Panc1 (cell line): ENCODE measurements at regions not wholly inside any gene's neighbourhood (a gene's known extent, or its start where the extent isn't known, plus 50 kb on each side); places are given as distances from the start of the nearest gene placed in this dataset.

Experiments used
- ATAC-seq: fragments of 200-7000 bp; cut with Tn5 transposase; 2 replicates; pipeline ENCODE4 v1.9.1; 2020; ENCODE audit warnings: mild to moderate bottlenecking, moderate library complexity
- BruUV-seq: library from RNA; stranded (reverse); fragments of 400-500 nt; replicated peaks from 2 replicates; lab custom pipeline; 2021; lab: Mats Ljungman, UMichigan
- CTCF ChIA-PET: fragments of 300-600 bp; sonication (Branson Sonifier 250); formaldehyde crosslinking; loops from one replicate; lab custom pipeline; 2022; ENCODE audit warnings: antibody characterized with exemption; lab: Charles Lee
- POLR2A ChIA-PET: fragments of 300-600 bp; sonication (Branson Sonifier 250); formaldehyde crosslinking; loops from one replicate; lab custom pipeline; 2022; ENCODE audit warnings: antibody characterized with exemption; lab: Charles Lee
- DNase-seq: peaks from one replicate; pipeline ENCODE4 v3.0.0-alpha.2; 2010; ENCODE audit warnings: low read depth, low spot score
- H3K27ac ChIP-seq: 2 replicates; pipeline ENCODE4 v1.5.1; 2011; ENCODE audit warnings: mild to moderate bottlenecking, low read length, inconsistent platforms
- H3K27me3 ChIP-seq: fragments of 200-500 bp; sonication (Bioruptor generic); 2 replicates; pipeline ENCODE4 v1.6.0; 2014; ENCODE audit warnings: low read length, inconsistent platforms; ENCODE audit not compliant: control insufficient read depth, insufficient read depth
- H3K36me3 ChIP-seq: fragments of 200-500 bp; sonication (Bioruptor generic); 2 replicates; pipeline ENCODE4 v1.5.1; 2014; ENCODE audit warnings: inconsistent platforms, mild to moderate bottlenecking, low read length, moderate library complexity; ENCODE audit not compliant: control insufficient read depth, insufficient read depth
- H3K4me1 ChIP-seq: 2 replicates; pipeline ENCODE4 v1.5.1; 2011; ENCODE audit warnings: inconsistent platforms, mild to moderate bottlenecking, low read length, moderate library complexity; ENCODE audit not compliant: control insufficient read depth, insufficient read depth
- H3K4me3 ChIP-seq, 2 experiments: 2 replicates each; pipeline ENCODE4 v1.5.1; 2011 to 2012; ENCODE audit warnings: low read depth in 2 of 2, low read length in 2 of 2, mild to moderate bottlenecking in 2 of 2, inconsistent platforms in 1 of 2, moderate library complexity in 1 of 2
- H3K9me3 ChIP-seq: fragments of 200-500 bp; sonication (Bioruptor generic); 2 replicates; pipeline ENCODE4 v1.5.1; 2014; ENCODE audit warnings: low read depth, mild to moderate bottlenecking, inconsistent platforms, low read length, moderate library complexity; ENCODE audit not compliant: control insufficient read depth, insufficient read depth
- POLR2AphosphoS5 ChIP-seq: IDR thresholded peaks from 2 replicates; pipeline ENCODE4 v1.6.1; 2012; ENCODE audit warnings: mild to moderate bottlenecking, low read depth, low read length, moderate library complexity
- SIN3A ChIP-seq: IDR thresholded peaks from 2 replicates; pipeline ENCODE4 v1.6.1; 2012; ENCODE audit warnings: low read depth, mild to moderate bottlenecking, low read length, moderate library complexity, borderline replicate concordance; ENCODE audit not compliant: insufficient read depth
- TCF7L2 ChIP-seq: IDR thresholded peaks from 2 replicates; pipeline ENCODE4 v1.6.1; 2011; ENCODE audit warnings: mild to moderate bottlenecking, low read depth, low read length, inconsistent platforms
- in situ Hi-C: cut with HindIII; loops from 2 replicates; pipeline ENCODE4 v1.10.0; 2016; ENCODE audit warnings: low sequenced_read_pairs, low pct_unique_long_range_greater_than_20kb
- intact Hi-C: fragments of 100-400 bp; cut with micrococcal nuclease; formaldehyde crosslinking; loops from one replicate; pipeline ENCODE4 v1.10.0; 2022; ENCODE audit not compliant: unreplicated experiment
- TF ChIP-seq, protein P1 (sequence below), 2 experiments: IDR thresholded peaks; 2 replicates each; pipeline ENCODE4 v1.6.1; 2011 to 2012; ENCODE audit warnings: low read depth in 2 of 2, control low read depth in 1 of 2, low read length in 1 of 2, mild to moderate bottlenecking in 1 of 2, moderate library complexity in 1 of 2; ENCODE audit not compliant: insufficient read depth in 1 of 2
- TF ChIP-seq, protein P2 (sequence below): fragments of 450-650 bp; IDR thresholded peaks from 2 replicates; pipeline ENCODE4 v1.5.1; 2017; ENCODE audit warnings: mild to moderate bottlenecking

DNA sequence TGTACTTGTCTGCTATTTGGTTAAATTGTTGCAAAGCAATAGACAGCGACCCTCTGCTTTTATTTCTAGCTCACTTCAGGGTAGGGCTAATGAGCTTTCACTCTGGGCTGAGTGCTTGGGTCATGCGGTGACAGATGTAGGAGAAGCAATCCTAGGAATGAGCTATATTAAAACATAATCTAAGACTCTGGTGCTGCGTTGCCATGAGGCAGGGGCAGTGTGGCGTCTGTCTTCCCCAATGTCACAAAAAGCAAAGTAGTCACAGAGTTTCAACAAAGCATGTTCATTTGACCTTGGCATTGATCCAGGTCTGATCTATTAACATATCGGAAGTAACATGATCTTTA, 55.5 kb upstream of the GRAMD1B start:
- Histone ChIP-seq H3K27ac (no peak overlapping the region), H3K4me3 (no peak overlapping the region), H3K9me3 (no peaks in the 10 kb centered on the region), H3K4me1 (no peaks in the 10 kb centered on the region), H3K36me3 (no peaks in the 10 kb centered on the region; the same call in 1 of the 2 replicates), H3K27me3 (peaks cover 31% of the 10 kb centered on the region)
- POLR2A ChIA-PET: no interaction called here
- intact Hi-C loops: no loop called here
- BruUV-seq: no TSS peak
- CTCF ChIA-PET: no interaction called here
- in situ Hi-C loops: no loop called here
- no peak for DNase-seq
- no peak for ATAC-seq
- TF ChIP-seq SIN3A: no peak
- TF ChIP-seq, protein P1, sequence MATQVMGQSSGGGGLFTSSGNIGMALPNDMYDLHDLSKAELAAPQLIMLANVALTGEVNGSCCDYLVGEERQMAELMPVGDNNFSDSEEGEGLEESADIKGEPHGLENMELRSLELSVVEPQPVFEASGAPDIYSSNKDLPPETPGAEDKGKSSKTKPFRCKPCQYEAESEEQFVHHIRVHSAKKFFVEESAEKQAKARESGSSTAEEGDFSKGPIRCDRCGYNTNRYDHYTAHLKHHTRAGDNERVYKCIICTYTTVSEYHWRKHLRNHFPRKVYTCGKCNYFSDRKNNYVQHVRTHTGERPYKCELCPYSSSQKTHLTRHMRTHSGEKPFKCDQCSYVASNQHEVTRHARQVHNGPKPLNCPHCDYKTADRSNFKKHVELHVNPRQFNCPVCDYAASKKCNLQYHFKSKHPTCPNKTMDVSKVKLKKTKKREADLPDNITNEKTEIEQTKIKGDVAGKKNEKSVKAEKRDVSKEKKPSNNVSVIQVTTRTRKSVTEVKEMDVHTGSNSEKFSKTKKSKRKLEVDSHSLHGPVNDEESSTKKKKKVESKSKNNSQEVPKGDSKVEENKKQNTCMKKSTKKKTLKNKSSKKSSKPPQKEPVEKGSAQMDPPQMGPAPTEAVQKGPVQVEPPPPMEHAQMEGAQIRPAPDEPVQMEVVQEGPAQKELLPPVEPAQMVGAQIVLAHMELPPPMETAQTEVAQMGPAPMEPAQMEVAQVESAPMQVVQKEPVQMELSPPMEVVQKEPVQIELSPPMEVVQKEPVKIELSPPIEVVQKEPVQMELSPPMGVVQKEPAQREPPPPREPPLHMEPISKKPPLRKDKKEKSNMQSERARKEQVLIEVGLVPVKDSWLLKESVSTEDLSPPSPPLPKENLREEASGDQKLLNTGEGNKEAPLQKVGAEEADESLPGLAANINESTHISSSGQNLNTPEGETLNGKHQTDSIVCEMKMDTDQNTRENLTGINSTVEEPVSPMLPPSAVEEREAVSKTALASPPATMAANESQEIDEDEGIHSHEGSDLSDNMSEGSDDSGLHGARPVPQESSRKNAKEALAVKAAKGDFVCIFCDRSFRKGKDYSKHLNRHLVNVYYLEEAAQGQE (IDR thresholded peaks at IDR 0.05; ENCODE audit: insufficient read depth in 1 of 2, low read depth in 2 of 2, low read length in 1 of 2): no peak
- TF ChIP-seq, protein P2, sequence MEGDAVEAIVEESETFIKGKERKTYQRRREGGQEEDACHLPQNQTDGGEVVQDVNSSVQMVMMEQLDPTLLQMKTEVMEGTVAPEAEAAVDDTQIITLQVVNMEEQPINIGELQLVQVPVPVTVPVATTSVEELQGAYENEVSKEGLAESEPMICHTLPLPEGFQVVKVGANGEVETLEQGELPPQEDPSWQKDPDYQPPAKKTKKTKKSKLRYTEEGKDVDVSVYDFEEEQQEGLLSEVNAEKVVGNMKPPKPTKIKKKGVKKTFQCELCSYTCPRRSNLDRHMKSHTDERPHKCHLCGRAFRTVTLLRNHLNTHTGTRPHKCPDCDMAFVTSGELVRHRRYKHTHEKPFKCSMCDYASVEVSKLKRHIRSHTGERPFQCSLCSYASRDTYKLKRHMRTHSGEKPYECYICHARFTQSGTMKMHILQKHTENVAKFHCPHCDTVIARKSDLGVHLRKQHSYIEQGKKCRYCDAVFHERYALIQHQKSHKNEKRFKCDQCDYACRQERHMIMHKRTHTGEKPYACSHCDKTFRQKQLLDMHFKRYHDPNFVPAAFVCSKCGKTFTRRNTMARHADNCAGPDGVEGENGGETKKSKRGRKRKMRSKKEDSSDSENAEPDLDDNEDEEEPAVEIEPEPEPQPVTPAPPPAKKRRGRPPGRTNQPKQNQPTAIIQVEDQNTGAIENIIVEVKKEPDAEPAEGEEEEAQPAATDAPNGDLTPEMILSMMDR: no peak
- TF ChIP-seq TCF7L2: no peak
- no peak for TF ChIP-seq POLR2AphosphoS5

DNA sequence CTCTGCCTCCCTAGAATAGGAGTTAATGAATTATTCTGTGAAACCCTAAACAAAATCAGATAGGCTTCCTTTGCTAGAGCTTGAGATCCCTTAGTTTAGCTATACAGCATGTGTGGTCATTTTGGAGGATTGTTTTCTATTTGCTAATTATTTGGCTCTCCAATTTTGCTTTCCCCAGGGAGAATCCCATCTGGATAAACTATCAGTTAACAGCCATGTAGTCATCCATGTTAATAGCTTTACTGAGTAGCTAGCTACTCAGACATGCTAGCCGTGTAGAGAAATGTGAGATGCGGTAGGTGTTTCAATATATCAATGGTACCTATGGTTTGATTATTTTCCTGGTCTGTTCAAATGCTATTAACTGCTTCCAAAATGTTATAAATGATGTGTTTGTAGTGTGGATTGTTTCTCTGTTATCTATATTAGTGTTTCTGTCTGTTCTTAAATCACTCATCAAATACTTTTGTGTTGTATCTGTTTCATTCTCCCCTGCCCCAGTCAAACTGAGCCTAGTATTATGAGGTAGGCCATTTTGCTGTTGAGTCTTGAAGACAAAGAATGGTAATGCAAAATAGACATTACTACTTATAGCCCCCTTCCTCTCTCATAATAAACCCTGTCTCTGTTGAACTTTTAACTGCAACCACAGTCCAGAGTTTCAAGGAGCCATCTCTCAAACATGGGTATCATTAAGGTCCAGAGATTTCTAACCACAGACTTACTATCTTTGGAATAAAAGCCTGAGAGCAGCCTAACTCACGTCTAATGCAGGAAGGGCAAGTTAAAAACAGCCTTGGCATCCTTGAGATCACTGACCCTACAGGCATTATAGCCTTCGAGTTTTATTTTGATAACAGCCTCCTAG, 56.1 kb upstream of the GRAMD1B start:
- intact Hi-C loops: no loop called here
- TF ChIP-seq SIN3A (no peak), POLR2AphosphoS5 (no peak), TCF7L2 (no peak)
- TF ChIP-seq, protein P2: no peak
- H3K27me3 ChIP-seq: peaks cover 26% of the 10 kb centered on the region
- H3K4me1 ChIP-seq: no peaks in the 10 kb centered on the region
- BruUV-seq: no TSS peak
- POLR2A ChIA-PET: no interaction called here
- no peak for ATAC-seq
- H3K36me3 ChIP-seq: no peaks in the 10 kb centered on the region; the same call in 1 of the 2 replicates
- no peaks in the 10 kb centered on the region for H3K9me3 ChIP-seq
- CTCF ChIA-PET: no interaction called here
- DNase-seq: no peak
- H3K27ac ChIP-seq: no peak overlapping the region
- no peak overlapping the region for H3K4me3 ChIP-seq
- in situ Hi-C loops: no loop called here
